ENCODE measurements at regions not wholly inside any gene's neighbourhood (a gene's known extent, or its start where the extent isn't known, plus 50 kb on each side); places are given as distances from the start of the nearest gene placed in this dataset.
"Not testable (repeated sequence)": the region's sequence is repeated elsewhere in the genome, so short reads cannot be mapped to it uniquely, and the experiment has no call there.

DNA sequence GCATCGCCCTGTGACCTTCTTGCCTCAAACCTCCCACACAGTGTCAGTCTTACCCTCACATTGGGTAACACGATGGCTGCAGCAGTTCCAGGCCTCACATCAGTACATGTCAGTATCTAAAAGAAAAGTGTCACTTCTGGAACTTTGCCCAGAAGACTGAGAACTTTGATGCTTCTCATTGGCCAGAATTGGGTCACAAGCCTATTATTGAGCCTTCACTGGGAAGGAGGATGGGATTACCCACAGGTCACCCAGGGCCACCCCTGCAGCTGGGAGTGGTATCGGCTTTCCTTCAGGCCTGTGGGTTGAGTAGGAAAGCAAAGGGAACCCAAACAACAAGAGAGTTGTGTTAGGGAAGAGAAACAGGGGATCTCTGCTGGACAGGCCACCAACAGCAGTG lies 111.5 kb downstream of the NPY start:
- no peak for DNase-seq (ENCODE audit: low read depth in 2 of 2)

GRCh38 chr7:24396387-24396786 lies 112.4 kb downstream of the NPY start:
- not testable (repeated sequence) for DNase-seq (ENCODE audit: low read depth in 2 of 2)

DNA sequence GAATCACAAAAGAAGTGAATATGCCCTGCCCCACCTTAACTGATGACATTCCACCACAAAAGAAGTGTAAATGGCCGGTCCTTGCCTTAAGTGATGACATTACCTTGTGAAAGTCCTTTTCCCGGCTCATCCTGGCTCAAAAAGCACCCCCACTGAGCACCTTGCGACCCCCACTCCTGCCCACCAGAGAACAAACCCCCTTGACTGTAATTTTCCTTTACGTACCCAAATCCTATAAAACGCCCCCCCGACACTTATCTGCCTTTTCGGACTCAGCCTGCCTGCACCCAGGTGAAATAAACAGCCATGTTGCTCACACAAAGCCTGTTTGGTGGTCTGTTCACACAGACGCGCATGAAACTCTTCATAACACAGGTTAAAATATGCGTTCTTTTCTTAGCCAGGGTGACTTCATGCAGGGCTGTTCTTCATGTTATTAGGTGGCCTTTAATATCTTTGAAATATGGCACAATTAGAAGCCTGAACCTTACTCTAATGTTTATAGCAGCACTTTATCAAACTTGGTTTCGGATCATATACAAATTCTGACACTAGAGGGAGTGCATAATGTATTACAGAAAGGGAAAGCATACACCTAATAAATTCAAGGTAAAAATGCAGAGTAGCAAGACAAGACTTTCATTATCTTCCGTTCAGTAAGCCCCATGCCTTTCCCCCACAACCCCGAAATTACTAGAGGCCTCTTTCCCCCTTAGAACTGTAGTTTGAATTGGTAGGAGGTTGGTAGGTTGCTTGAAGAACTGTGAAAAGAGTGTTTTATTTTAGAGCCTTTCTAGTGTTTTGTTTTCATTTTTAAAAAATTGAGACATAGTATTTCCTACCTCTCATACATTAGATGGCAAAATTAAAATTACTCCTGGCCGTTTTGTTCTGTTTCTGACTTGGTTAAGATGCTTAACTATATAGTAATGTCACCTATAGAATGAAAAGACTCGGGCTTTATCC lies 117.9 kb downstream of the NPY start:
- DNase-seq (ENCODE audit: low read depth in 2 of 2) = no peak

DNA sequence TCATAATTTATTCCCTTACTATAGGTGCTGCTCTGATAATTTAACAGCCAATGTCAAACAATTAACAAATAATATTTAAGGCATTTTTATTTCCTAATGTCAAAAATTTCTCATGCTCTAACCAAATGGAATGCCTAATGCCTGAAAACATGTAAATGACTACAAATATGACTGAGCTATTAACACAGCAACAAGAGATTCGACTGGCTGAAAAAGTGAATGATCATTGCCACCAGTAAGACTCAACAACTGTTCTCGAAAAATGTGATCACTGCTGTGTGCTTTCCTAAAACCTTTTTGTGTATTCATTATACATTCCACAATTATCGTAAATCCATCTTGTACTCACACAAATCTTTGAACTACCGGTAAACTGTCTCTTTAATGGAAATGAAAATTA lies 118.7 kb downstream of the NPY start:
- no peak for DNase-seq (ENCODE audit: low read depth in 2 of 2)

DNA sequence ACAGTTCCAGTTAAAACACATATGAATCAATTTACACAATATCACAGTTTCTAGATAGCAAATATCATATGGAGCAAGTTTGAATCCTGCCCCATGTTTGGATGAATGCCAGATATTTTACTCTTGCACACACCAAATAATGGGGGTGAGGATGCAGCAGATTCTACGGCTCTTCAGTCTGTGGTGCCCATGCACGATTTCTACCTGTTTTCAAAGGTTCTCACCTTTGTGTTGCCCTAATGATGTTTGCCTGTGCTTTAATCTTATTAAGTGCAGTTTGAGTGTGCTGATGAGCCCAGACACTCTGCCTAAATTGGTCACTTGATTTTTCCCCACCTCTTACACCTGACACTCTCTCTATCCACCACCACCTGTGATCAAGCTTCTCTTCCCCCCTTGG lies 119.6 kb downstream of the NPY start:
- DNase-seq (ENCODE audit: low read depth in 2 of 2) = no peak

DNA sequence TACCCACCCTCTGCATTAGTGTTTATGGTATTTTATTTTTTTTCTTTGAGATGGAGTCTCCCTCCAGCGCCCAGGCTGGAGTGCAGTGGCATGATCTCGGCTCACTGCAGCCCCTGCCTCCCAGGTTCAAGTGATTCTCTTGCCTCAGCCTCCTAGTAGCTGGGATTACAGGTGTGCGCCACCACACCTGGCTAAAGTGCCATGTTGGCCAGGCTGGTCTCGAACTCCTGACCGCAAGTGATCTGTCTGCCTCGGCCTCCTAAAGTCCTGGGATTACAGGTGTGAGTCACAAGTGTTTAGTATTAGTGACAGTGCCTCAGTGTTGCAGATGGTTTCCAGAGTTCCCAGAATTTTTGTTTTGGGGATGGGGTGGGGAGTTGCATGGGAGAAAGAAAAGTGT lies 120.3 kb downstream of the NPY start:
- no peak for DNase-seq (ENCODE audit: low read depth in 2 of 2)

DNA sequence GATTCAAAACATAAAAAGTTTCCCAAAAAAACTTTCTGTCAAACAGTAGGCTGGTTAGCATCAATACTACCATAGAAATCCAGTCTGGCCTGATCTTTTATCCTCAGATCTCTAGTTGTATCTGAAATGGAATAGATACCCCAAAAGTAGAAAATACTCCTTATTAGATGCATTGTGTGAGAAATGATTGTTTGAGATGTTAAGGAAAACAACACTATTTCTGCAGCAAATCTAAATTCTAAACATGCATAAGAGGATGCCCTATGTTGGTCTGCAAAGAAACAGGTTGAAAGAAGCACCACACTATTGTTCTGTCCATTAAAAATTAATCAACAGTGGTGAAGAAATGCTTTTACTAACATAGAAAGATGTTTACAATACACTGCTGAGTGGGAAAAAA lies 121.0 kb downstream of the NPY start:
- DNase-seq (ENCODE audit: low read depth in 2 of 2) = no peak

GRCh38 chr7:24406053-24406788 lies 122.2 kb downstream of the NPY start:
- DNase-seq (ENCODE audit: low read depth in 2 of 2) = no peak

- DNase-seq (ENCODE audit: low read depth in 2 of 2) = no peak
Observed at GRCh38 chr7:24406789-24407299, 122.9 kb downstream of the NPY start.

DNA sequence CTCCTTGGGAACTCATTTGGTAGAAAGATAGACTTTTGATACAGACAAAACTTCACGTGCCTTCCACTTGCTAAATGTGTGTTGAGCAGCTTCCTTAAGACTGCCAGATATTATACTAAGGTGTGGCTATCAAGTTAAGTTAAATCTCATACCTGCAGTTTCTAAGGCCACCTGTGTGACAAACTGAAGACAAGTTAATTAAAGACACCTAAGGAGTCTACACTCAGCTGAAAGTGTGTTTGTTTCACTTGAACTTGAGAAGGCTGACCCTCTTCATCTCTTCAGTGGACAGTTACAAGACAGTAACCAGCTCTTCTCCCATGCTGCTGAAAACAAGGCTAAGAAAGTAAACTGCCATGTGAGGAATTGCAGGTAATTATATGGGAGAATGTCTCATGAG lies 124.0 kb downstream of the NPY start:
- no peak for DNase-seq (ENCODE audit: low read depth in 2 of 2)

- DNase-seq (ENCODE audit: low read depth in 2 of 2) = no peak
Observed at GRCh38 chr7:24408798-24409430, 124.9 kb downstream of the NPY start.

DNA sequence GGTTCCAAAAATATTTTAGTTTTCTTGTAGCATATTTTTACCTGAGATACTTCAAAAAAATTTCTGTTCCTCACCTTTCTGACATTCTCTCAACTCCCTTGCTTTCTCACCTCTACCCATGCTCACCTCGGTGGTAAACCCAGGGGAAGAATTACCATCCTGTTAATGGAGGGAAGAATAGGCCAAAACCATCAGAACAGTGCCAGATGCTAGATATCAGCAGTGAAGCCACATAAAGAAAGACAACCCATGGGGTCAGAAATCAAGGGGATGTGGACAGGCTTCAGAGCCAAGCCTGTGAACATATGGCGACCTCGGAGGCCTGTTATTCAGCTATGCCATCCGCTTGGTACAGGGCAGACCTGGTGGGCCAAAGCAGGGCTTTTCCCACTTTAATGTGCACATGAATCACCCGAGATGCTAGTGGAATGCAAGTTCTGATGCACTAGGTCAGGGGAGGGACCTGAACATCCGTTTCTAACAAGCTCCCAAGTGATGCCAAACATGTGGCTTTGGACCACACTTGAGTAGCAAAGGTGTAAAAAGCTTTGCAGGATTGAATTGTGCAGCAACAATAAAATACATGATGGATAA lies 125.5 kb downstream of the NPY start:
- no peak for DNase-seq (ENCODE audit: low read depth in 2 of 2)

GRCh38 chr7:24411226-24411625 lies 127.2 kb downstream of the NPY start:
- no peak for DNase-seq (ENCODE audit: low read depth in 2 of 2)

- DNase-seq (ENCODE audit: low read depth in 2 of 2) = no peak
Observed at GRCh38 chr7:24417526-24418120, 133.6 kb downstream of the NPY start.

- DNase-seq (ENCODE audit: low read depth in 2 of 2) = no peak
Observed at GRCh38 chr7:24419077-24419476, 135.1 kb downstream of the NPY start.

DNA sequence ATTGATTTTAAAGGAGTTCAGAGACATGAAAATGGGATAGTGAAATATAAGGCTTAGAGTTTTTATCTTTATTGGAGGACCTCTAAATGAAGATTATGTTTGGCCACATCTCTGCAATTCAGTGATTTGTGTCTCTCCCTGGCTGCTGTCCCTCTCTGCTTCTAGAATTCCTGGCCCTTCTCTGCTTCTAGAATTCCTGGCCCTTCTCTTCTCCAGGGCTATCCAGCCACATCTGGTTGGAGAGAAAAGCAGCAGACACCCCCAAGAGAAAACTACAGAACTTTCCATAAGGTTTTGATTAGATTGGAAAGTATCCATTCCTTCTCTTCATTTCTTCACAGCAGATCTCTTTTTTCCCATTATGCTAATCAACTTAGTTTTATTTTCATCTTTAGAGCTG lies 135.5 kb downstream of the NPY start:
- DNase-seq (ENCODE audit: low read depth in 2 of 2) = no peak

DNA sequence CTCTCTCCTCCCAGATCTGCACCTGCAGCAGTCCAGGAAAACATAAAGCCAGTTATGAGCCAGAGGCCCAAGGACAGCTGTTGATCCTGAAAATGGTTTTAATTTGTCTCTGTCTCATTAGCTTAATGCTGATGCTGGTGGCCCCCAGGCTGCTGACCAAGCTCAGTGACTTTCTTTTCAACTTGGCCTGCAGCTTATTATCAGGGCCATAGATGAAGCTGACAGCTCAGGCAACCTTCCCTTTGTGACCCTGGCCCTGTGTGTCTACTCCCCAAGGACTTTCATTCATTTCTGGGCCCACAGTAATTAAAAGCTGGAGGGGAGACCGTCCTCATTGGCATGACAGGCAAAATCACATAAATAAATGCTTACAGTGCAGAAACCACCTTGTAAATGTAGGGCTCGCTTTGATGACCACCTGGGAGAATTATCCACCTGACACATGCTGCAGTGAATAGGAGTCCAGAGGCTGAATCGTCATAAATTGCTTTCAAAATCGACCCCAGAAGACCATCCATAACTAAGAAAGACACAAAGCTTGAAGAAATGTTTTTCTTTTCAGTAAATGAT lies 138.5 kb downstream of the NPY start:
- no peak for DNase-seq (ENCODE audit: low read depth in 2 of 2)

DNA sequence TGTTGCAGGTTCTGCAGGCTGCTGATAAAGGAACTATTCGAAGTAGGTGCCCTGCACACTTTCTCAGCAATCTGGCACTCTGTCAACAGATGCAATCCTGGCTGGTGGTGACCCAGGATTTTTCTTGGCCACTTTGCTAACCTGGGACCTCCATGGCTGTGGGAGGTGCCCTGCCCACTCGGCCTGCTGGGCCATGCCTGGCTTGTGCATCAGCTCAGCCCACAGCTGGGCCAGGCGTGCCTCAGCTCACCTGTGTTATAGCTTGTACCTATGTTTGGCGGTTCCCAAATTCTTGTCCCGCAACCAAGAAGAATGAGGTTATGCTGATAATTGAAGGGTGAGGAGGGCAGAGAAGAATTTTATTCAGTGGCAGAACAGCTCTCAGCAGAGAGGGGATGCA lies 141.7 kb downstream of the NPY start:
- DNase-seq (ENCODE audit: low read depth in 2 of 2) = no peak

- DNase-seq (ENCODE audit: low read depth in 2 of 2) = no peak
Observed at GRCh38 chr7:24427048-24427447, 143.1 kb downstream of the NPY start.

GRCh38 chr7:24428676-24429075 lies 144.6 kb upstream of the PALS2 start:
- DNase-seq (ENCODE audit: low read depth in 2 of 2) = no peak

GRCh38 chr7:24432677-24433076 lies 140.6 kb upstream of the PALS2 start:
- no peak for DNase-seq (ENCODE audit: low read depth in 2 of 2)

Data from stimulated activated CD8-positive, alpha-beta memory T cell treated with anti-CD3 and anti-CD28 coated beads, Interleukin-7, amount 100 ng/mL, for 4 hours (primary cell).